ENCODE measurements at regions not wholly inside any gene's neighbourhood (a gene's known extent, or its start where the extent isn't known, plus 50 kb on each side); places are given as distances from the start of the nearest gene placed in this dataset.

DNA sequence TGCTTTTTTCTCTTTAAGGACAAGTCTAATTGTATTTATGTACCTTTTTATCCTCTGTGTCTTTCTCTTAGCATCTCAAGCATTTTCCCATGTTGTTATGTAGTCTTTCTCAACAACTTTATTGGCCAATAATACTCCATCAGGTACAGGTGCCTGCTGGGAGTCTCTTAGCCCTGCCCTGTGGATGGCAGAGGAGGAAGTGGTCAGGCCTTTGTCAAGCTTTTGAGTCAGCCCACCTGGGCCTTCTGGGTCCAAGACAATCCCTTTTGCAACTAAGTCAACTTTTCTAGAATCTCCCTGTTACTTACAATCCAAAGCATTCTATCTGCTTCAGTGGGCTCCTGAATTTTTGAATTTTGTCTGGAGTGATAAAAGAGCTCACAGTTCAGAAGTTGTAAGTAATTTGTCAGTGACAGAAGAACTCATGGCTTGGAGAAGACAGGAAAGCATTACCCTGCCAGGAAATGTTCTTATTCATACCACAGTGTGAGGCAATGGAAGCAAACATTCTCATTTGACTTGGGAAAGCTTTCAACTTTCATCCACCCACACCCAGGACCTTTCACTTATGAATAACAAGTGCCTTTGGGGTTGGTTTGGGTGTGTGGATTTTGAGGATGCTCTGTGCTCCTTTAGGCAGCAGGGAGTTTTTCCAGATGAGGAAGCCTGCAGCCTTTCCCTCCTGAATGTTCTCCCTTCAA, 200.0 kb upstream of the S1PR3 start:
- no peak for TF ChIP-seq EZH2phosphoT487 (IDR thresholded peaks at IDR 0.05; ENCODE audit: borderline replicate concordance, low read depth, low read length)
- TF ChIP-seq, protein P1, sequence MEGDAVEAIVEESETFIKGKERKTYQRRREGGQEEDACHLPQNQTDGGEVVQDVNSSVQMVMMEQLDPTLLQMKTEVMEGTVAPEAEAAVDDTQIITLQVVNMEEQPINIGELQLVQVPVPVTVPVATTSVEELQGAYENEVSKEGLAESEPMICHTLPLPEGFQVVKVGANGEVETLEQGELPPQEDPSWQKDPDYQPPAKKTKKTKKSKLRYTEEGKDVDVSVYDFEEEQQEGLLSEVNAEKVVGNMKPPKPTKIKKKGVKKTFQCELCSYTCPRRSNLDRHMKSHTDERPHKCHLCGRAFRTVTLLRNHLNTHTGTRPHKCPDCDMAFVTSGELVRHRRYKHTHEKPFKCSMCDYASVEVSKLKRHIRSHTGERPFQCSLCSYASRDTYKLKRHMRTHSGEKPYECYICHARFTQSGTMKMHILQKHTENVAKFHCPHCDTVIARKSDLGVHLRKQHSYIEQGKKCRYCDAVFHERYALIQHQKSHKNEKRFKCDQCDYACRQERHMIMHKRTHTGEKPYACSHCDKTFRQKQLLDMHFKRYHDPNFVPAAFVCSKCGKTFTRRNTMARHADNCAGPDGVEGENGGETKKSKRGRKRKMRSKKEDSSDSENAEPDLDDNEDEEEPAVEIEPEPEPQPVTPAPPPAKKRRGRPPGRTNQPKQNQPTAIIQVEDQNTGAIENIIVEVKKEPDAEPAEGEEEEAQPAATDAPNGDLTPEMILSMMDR (conservative IDR thresholded peaks at IDR 0.05; ENCODE audit: low read length) = no peak
- no TSS peak for BruUV-seq (replicated peaks)
- ChIA-PET POLR2A (no interaction called here), CTCF (ENCODE audit: unreplicated experiment) (no interaction called here)
- Histone ChIP-seq H3K4me2 (ENCODE audit: low read length) (no peak overlapping the region), H2AFZ (ENCODE audit: low read length) (peak overlapping the region; percentile 16; the same call in 1 of the 2 replicates), H3K9me3 (ENCODE audit: low read length) (no peaks in the 10 kb centered on the region), H3K79me2 (ENCODE audit: insufficient read depth, low read depth, low read length) (no peaks in the 10 kb centered on the region), H3K9me2 (ENCODE audit: insufficient read depth, low read length) (no peaks in the 10 kb centered on the region), H3K27ac (ENCODE audit: low read depth, low read length, poor library complexity, severe bottlenecking) (no peak overlapping the region), H4K20me1 (ENCODE audit: insufficient read depth, low read length) (no peaks in the 10 kb centered on the region), H3K4me3 (ENCODE audit: low read depth, low read length, poor library complexity, severe bottlenecking) (no peak overlapping the region), H3K4me1 (ENCODE audit: insufficient read depth, low read length, poor library complexity, severe bottlenecking) (no peaks in the 10 kb centered on the region), H3K36me3 (ENCODE audit: insufficient read depth, low read length) (no peaks in the 10 kb centered on the region)
- intact Hi-C loops (cut with micrococcal nuclease; ENCODE audit: unreplicated experiment) = no loop called here
- no peak for DNase-seq (ENCODE audit: low spot score)

DNA sequence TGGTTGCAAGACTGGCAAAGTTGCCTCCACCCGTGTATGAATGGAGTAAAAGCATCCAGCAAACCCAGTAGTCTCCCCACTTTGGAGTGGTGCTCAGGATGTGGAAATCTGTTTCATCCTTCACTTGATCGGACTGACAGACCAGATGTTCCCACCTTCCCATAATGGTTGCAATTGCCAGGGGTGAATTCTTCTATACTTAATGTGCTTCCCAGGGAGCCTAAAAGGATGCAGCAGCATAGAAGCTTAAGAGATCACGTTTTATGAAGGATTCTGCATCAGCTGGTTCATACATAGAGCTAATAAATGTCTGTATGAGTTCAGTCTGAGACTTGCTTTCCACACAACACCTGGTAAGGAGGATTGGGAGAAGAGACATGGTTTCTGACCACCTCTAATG, 198.8 kb upstream of the S1PR3 start:
- POLR2A ChIA-PET = no interaction called here
- no peaks in the 10 kb centered on the region for H3K9me3 ChIP-seq (ENCODE audit: low read length)
- intact Hi-C loops (cut with micrococcal nuclease; ENCODE audit: unreplicated experiment) = no loop called here
- H3K79me2 ChIP-seq (ENCODE audit: insufficient read depth, low read depth, low read length) = no peaks in the 10 kb centered on the region
- H3K9me2 ChIP-seq (ENCODE audit: insufficient read depth, low read length) = no peaks in the 10 kb centered on the region
- no peak overlapping the region for H3K4me3 ChIP-seq (ENCODE audit: low read depth, low read length, poor library complexity, severe bottlenecking)
- H3K36me3 ChIP-seq (ENCODE audit: insufficient read depth, low read length) = no peaks in the 10 kb centered on the region
- no peaks in the 10 kb centered on the region for H4K20me1 ChIP-seq (ENCODE audit: insufficient read depth, low read length)
- H3K4me1 ChIP-seq (ENCODE audit: insufficient read depth, low read length, poor library complexity, severe bottlenecking) = no peaks in the 10 kb centered on the region
- no peak overlapping the region for H3K27ac ChIP-seq (ENCODE audit: low read depth, low read length, poor library complexity, severe bottlenecking)
- H3K4me2 ChIP-seq (ENCODE audit: low read length) = no peak overlapping the region
- CTCF ChIA-PET (ENCODE audit: unreplicated experiment) = no interaction called here
- BruUV-seq (replicated peaks) = no TSS peak
- TF ChIP-seq EZH2phosphoT487 (IDR thresholded peaks at IDR 0.05; ENCODE audit: borderline replicate concordance, low read depth, low read length) = no peak
- TF ChIP-seq, protein P1 (conservative IDR thresholded peaks at IDR 0.05; ENCODE audit: low read length) = no peak
- DNase-seq (ENCODE audit: low spot score) = no peak
- H2AFZ ChIP-seq (ENCODE audit: low read length) = no peak overlapping the region

DNA sequence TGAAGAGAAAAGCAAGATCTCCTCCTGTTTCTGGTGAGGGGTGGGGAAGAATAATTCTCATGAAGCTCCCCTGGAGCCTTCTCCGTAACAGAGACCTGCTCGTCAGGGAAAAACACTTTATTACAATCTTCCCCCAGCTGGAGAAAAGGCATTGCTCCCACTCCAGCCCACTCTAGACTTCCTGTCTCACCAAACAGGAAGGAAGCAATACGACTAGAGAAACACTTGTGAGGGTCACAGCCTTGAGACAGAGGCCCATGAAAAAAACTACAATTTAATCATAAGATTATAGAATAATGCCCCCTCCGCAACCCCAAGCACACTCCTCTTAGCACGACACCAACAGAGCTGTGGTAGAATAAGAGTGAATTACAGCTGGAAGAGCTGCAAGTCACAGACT, 197.2 kb upstream of the S1PR3 start:
- ChIA-PET POLR2A (interaction anchor here (1.0 kb wide), 1 partner anchor 12 kb away, joined by 4 read pairs; no protein-coding TSS in a partner anchor), CTCF (ENCODE audit: unreplicated experiment) (no interaction called here)
- BruUV-seq (replicated peaks) = no TSS peak
- Histone ChIP-seq H3K79me2 (ENCODE audit: insufficient read depth, low read depth, low read length) (no peaks in the 10 kb centered on the region), H3K27ac (ENCODE audit: low read depth, low read length, poor library complexity, severe bottlenecking) (no peak overlapping the region), H3K9me3 (ENCODE audit: low read length) (no peaks in the 10 kb centered on the region), H3K4me2 (ENCODE audit: low read length) (no peak overlapping the region), H3K36me3 (ENCODE audit: insufficient read depth, low read length) (no peaks in the 10 kb centered on the region), H2AFZ (ENCODE audit: low read length) (peak overlapping the region; percentile 23), H3K4me3 (ENCODE audit: low read depth, low read length, poor library complexity, severe bottlenecking) (no peak overlapping the region), H4K20me1 (ENCODE audit: insufficient read depth, low read length) (no peaks in the 10 kb centered on the region), H3K9me2 (ENCODE audit: insufficient read depth, low read length) (no peaks in the 10 kb centered on the region), H3K4me1 (ENCODE audit: insufficient read depth, low read length, poor library complexity, severe bottlenecking) (no peaks in the 10 kb centered on the region)
- intact Hi-C loops (cut with micrococcal nuclease; ENCODE audit: unreplicated experiment) = no loop called here
- TF ChIP-seq EZH2phosphoT487 (IDR thresholded peaks at IDR 0.05; ENCODE audit: borderline replicate concordance, low read depth, low read length) = no peak
- TF ChIP-seq, protein P1 (conservative IDR thresholded peaks at IDR 0.05; ENCODE audit: low read length) = no peak
- no peak for DNase-seq (ENCODE audit: low spot score)

Measured in OCI-LY7 (cell line).